ENCODE measurements at regions not wholly inside any gene's neighbourhood (a gene's known extent, or its start where the extent isn't known, plus 50 kb on each side); places are given as distances from the start of the nearest gene placed in this dataset.

GRCh38 chr16:6771956-6772355 is 560.7 kb upstream of the RBFOX1 start:
- TF ChIP-seq RAD21 (IDR thresholded peaks at IDR 0.05; ENCODE audit: low read length) = no peak
- TF ChIP-seq, protein P1, sequence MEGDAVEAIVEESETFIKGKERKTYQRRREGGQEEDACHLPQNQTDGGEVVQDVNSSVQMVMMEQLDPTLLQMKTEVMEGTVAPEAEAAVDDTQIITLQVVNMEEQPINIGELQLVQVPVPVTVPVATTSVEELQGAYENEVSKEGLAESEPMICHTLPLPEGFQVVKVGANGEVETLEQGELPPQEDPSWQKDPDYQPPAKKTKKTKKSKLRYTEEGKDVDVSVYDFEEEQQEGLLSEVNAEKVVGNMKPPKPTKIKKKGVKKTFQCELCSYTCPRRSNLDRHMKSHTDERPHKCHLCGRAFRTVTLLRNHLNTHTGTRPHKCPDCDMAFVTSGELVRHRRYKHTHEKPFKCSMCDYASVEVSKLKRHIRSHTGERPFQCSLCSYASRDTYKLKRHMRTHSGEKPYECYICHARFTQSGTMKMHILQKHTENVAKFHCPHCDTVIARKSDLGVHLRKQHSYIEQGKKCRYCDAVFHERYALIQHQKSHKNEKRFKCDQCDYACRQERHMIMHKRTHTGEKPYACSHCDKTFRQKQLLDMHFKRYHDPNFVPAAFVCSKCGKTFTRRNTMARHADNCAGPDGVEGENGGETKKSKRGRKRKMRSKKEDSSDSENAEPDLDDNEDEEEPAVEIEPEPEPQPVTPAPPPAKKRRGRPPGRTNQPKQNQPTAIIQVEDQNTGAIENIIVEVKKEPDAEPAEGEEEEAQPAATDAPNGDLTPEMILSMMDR (conservative IDR thresholded peaks at IDR 0.05; ENCODE audit: low read depth, low read length) = no peak
- TF ChIP-seq BHLHE40 (IDR thresholded peaks at IDR 0.05; ENCODE audit: low read depth, low read length) = no peak
- TF ChIP-seq POLR2A (IDR thresholded peaks at IDR 0.05; ENCODE audit: low read depth, low read length) = no peak
- no peak for TF ChIP-seq ELK1 (IDR thresholded peaks at IDR 0.05; ENCODE audit: borderline replicate concordance, low read depth, low read length)
- TF ChIP-seq, protein P2, sequence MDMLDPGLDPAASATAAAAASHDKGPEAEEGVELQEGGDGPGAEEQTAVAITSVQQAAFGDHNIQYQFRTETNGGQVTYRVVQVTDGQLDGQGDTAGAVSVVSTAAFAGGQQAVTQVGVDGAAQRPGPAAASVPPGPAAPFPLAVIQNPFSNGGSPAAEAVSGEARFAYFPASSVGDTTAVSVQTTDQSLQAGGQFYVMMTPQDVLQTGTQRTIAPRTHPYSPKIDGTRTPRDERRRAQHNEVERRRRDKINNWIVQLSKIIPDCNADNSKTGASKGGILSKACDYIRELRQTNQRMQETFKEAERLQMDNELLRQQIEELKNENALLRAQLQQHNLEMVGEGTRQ (IDR thresholded peaks at IDR 0.05; ENCODE audit: low read depth, low read length) = no peak
